Pancreas (tissue), 8 donors: ENCODE measurements at regions not wholly inside any gene's neighbourhood (a gene's known extent, or its start where the extent isn't known, plus 50 kb on each side); places are given as distances from the start of the nearest gene placed in this dataset.

Experiments
- ATAC-seq, 4 donors: fragments of 200-7000 bp; cut with Tn5 transposase; one replicate each; pipeline versions ENCODE4 v1.8.0 to v1.9.1; 2020; ENCODE audit warnings: mild to moderate bottlenecking in 4 of 4, moderate library complexity in 4 of 4
- DNase-seq, 6 donors: peaks; one replicate each; pipeline ENCODE4 v3.0.0-alpha.2; 2020
- FAIRE-seq: peaks from 2 replicates; lab custom pipeline; 2012; peaks lifted over from hg19 to GRCh38; lab: Jason Lieb, UNC
- H3K27ac ChIP-seq, 4 donors: fragments of 200-600 bp; sonication (generic); 1 replicate in 3 of 4; 2 replicates in 1 of 4; pipeline versions ENCODE4 v1.5.0 to v1.8.0; 2020
- H3K27me3 ChIP-seq, 4 donors: fragments of 200-600 bp; one replicate each; pipeline ENCODE4 v1.8.0; 2021
- H3K36me3 ChIP-seq, 3 donors: fragments of 200-600 bp; sonication (generic) in 1 of 3; one replicate each; pipeline versions ENCODE4 v1.5.0 to v1.8.0; 2020 to 2021
- H3K4me1 ChIP-seq, 3 donors: fragments of 200-600 bp; one replicate each; pipeline ENCODE4 v1.8.0; 2021
- H3K4me3 ChIP-seq, 4 donors: fragments of 200-600 bp; sonication (generic) in 2 of 4; one replicate each; pipeline versions ENCODE4 v1.5.0 to v1.8.0; 2020 to 2021
- H3K9me3 ChIP-seq, 4 donors: fragments of 200-600 bp; one replicate each; pipeline ENCODE4 v1.8.0; 2021
- intact Hi-C, 3 donors: fragments of 100-400 bp; cut with DNase I; formaldehyde crosslinking; loops; one replicate each; pipeline versions ENCODE4 v1.11.1 to v1.14.2; 2022
- TF ChIP-seq, protein P1 (sequence below), 4 donors: fragments of 200-600 bp; sonication (generic) in 3 of 4; IDR thresholded peaks; one replicate each; pipeline versions ENCODE4 v1.5.0 to v1.8.0; 2021; ENCODE audit warnings: antibody characterized with exemption in 4 of 4
- donor health status: DM: no; HTN: no; CAD: no; lungs with moderate emphysema.
- donor health status: DM: no; HTN: no; CAD: no.
- donor health status: control.
- donor health status: control.
- donor health status: DM: yes; HTN: yes; CAD: no.
- donor health status: DM: no; HTN: no; CAD: no.
- donor health status: DM: no; HTN: no; CAD: no.
- donor health status: DM: yes; HTN: yes; CAD: no.

DNA sequence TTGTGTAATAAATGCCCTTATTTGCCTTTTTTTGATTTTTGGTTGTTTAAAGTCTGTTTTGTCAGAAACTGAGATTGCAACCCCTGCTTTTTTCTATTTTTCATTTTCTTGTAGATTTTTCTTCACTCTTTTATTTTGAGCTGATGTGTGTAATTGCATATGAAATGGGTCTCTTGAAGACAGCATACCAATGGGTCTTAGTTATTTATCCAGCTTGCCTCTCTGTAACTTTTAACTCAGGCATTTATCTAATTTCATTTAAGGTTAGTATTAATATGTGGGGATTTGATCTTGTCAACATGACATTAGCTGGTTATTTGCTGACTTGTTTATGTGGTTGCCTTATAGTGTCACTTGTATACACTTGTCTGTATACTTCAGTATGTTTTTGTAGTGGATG lies 378.0 kb downstream of the CPXCR1 start:
- FAIRE-seq = no peak
- H3K4me1 ChIP-seq = no peaks in the 10 kb centered on the region
- no peak overlapping the region for H3K4me3 ChIP-seq
- ATAC-seq = no peak
- H3K9me3 ChIP-seq = no peaks in the 10 kb centered on the region
- TF ChIP-seq, protein P1, sequence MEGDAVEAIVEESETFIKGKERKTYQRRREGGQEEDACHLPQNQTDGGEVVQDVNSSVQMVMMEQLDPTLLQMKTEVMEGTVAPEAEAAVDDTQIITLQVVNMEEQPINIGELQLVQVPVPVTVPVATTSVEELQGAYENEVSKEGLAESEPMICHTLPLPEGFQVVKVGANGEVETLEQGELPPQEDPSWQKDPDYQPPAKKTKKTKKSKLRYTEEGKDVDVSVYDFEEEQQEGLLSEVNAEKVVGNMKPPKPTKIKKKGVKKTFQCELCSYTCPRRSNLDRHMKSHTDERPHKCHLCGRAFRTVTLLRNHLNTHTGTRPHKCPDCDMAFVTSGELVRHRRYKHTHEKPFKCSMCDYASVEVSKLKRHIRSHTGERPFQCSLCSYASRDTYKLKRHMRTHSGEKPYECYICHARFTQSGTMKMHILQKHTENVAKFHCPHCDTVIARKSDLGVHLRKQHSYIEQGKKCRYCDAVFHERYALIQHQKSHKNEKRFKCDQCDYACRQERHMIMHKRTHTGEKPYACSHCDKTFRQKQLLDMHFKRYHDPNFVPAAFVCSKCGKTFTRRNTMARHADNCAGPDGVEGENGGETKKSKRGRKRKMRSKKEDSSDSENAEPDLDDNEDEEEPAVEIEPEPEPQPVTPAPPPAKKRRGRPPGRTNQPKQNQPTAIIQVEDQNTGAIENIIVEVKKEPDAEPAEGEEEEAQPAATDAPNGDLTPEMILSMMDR (IDR thresholded peaks at IDR 0.05) = no peak
- no peaks in the 10 kb centered on the region for H3K36me3 ChIP-seq
- no peak for DNase-seq
- H3K27ac ChIP-seq = no peak overlapping the region
- intact Hi-C loops = no loop called here
- no peaks in the 10 kb centered on the region for H3K27me3 ChIP-seq
